ENCODE measurements at regions not wholly inside any gene's neighbourhood (a gene's known extent, or its start where the extent isn't known, plus 50 kb on each side); places are given as distances from the start of the nearest gene placed in this dataset.
A peak's percentile ranks its signal among the peaks of the same experiment; 100 is the strongest.

DNA sequence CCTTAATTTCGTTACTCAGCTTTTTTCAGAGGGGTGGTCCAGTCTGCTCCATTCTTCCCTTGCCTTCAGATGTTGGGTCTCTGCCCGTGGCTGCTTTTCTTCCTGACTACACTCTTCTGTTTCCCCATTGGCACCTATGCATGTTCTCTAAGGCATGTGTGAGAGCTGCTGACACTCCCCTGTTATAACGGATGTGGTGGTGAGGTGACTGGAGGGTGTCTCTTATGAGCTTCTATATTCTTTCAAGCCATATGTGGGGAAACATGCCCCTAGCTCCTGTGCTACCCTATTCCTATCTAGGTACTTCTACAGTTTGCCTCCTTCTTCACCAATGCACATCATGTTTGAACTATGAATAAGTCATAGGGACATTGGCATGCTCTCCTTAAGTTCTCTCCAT, 643.2 kb downstream of the RPL10L start:
- ATAC-seq = no peak
- TF ChIP-seq, protein P1, sequence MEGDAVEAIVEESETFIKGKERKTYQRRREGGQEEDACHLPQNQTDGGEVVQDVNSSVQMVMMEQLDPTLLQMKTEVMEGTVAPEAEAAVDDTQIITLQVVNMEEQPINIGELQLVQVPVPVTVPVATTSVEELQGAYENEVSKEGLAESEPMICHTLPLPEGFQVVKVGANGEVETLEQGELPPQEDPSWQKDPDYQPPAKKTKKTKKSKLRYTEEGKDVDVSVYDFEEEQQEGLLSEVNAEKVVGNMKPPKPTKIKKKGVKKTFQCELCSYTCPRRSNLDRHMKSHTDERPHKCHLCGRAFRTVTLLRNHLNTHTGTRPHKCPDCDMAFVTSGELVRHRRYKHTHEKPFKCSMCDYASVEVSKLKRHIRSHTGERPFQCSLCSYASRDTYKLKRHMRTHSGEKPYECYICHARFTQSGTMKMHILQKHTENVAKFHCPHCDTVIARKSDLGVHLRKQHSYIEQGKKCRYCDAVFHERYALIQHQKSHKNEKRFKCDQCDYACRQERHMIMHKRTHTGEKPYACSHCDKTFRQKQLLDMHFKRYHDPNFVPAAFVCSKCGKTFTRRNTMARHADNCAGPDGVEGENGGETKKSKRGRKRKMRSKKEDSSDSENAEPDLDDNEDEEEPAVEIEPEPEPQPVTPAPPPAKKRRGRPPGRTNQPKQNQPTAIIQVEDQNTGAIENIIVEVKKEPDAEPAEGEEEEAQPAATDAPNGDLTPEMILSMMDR (IDR thresholded peaks at IDR 0.05) = no peak
- Histone ChIP-seq H3K4me3 (no peak overlapping the region), H3K27me3 (no peaks in the 10 kb centered on the region), H3K27ac (no peak overlapping the region), H3K4me1 (no peaks in the 10 kb centered on the region), H3K9me3 (no peaks in the 10 kb centered on the region), H3K36me3 (no peaks in the 10 kb centered on the region)
- no peak for DNase-seq
- no peak for FAIRE-seq
- WGBS, 2 donors = 36 to 62% methylated on average over 3 of the region's 3 CpGs
- intact Hi-C loops (cut with DNase I) = no loop called here

DNA sequence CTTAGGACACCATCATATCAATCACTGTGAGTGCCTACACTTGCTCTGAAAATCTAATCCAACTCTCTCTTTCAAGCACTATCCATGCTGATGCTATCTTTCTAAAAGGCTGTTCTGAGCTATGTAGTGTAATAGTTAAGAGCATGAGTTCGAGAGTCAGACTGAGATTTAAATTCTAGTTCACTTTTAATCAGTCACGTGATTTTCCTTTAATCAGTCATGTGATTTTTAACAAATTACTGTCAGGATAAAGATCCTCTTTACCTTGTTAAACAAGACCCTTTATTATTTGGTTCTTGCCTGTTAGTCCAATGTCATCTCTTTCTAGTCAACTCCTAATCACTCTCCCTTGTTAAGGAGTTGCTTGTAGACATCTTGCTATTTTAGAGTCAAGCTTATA, 653.0 kb downstream of the RPL10L start:
- intact Hi-C loops (cut with DNase I) = no loop called here
- no peak for DNase-seq
- Histone ChIP-seq H3K36me3 (no peaks in the 10 kb centered on the region), H3K27ac (no peak overlapping the region), H3K4me1 (no peaks in the 10 kb centered on the region), H3K4me3 (no peak overlapping the region), H3K27me3 (no peaks in the 10 kb centered on the region), H3K9me3 (no peaks in the 10 kb centered on the region)
- no peak for FAIRE-seq
- TF ChIP-seq, protein P1 (IDR thresholded peaks at IDR 0.05) = no peak
- 38 to 41% methylated on average over 2 of the region's 2 CpGs for WGBS, 2 donors
- ATAC-seq = no peak

DNA sequence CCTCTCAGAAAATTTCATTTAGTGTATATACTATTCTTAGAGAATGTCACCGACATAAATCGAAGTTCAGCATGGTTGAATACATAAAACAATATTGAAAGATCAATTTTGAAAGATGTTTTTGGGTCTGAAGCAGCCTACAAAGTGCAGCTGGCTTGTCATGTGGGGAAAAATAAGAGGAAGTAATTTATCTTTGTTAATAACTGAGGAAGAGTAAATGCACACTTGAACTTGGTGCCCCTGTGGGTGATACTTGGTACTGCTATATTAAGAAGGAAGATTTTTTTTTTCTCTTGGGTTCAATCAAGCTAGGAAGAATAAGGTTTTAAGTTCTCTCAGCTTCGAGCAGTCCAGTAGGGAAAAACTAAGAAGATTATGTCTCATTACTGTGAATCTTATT, 661.3 kb downstream of the RPL10L start:
- Histone ChIP-seq H3K4me1 (no peaks in the 10 kb centered on the region), H3K36me3 (no peaks in the 10 kb centered on the region), H3K27ac (no peak overlapping the region), H3K9me3 (no peaks in the 10 kb centered on the region), H3K4me3 (no peak overlapping the region), H3K27me3 (no peaks in the 10 kb centered on the region)
- ATAC-seq (no peak), DNase-seq (no peak), FAIRE-seq (no peak)
- 65 to 83% methylated on average over 3 of the region's 3 CpGs for WGBS, 2 donors
- TF ChIP-seq, protein P1 (IDR thresholded peaks at IDR 0.05) = peak in 2 of 4 donors; percentile 10 to 11
- intact Hi-C loops (cut with DNase I) = no loop called here

DNA sequence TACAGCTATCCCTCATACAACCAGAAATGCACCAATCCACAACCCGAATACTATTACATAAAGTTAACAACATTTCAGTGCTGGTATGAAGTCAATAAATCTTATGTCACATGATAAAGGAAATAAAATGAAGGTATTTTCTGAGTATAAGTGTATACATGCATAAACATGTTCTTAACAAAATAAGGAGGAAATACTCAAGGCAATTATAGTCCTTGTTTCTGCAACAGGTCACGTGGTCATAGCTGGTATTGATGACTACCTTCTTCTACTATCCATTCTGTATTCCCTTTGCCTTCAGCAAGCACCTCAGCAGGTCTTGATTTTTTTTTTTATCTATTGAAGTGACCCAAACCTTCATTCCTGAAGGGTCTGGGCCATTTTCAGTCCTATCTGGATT, 675.6 kb downstream of the RPL10L start:
- no peak for FAIRE-seq
- H3K27ac ChIP-seq = no peak overlapping the region
- WGBS, 2 donors = 46 to 67% methylated on average over 2 of the region's 2 CpGs

DNA sequence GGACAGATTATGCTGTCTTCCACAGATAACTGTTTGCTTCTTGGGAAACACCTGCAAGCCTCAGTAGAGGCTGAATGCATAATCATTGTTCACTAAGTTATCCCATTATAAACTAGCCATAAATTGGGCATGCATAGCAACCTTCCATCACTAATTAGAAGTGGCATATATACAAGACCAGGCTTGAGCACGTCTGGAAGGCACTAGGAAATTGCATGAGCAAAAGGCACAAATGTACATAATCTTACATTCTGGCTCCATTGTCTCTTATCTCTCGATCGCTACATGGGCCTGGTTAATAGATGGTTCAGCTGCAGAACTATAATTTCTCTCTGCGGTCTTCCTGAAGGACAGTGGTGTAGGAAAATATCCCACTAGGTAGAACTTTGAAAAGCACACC, 679.2 kb downstream of the RPL10L start:
- Histone ChIP-seq H3K4me3 (no peak overlapping the region), H3K27ac (no peak overlapping the region), H3K9me3 (no peaks in the 10 kb centered on the region), H3K36me3 (no peaks in the 10 kb centered on the region), H3K4me1 (no peaks in the 10 kb centered on the region), H3K27me3 (no peaks in the 10 kb centered on the region)
- no peak for ATAC-seq
- intact Hi-C loops (cut with DNase I) = no loop called here
- WGBS, 2 donors = 58 to 63% methylated on average over 4 of the region's 4 CpGs
- TF ChIP-seq, protein P1 (IDR thresholded peaks at IDR 0.05) = no peak
- no peak for FAIRE-seq
- no peak for DNase-seq

More for the DNA sequence above, 675.6 kb downstream of the RPL10L start:
- H3K4me3 ChIP-seq = no peak overlapping the region
- no peaks in the 10 kb centered on the region for H3K27me3 ChIP-seq
- H3K4me1 ChIP-seq = no peaks in the 10 kb centered on the region
- DNase-seq = no peak
- no peaks in the 10 kb centered on the region for H3K9me3 ChIP-seq
- ATAC-seq = no peak
- intact Hi-C loops (cut with DNase I) = no loop called here
- TF ChIP-seq, protein P1 (IDR thresholded peaks at IDR 0.05) = no peak
- no peaks in the 10 kb centered on the region for H3K36me3 ChIP-seq

Data from pancreas (tissue), 10 donors.